ENCODE measurements at regions not wholly inside any gene's neighbourhood (a gene's known extent, or its start where the extent isn't known, plus 50 kb on each side); places are given as distances from the start of the nearest gene placed in this dataset.

- POLR2A ChIA-PET, result no interaction called here
- no peak for TF ChIP-seq BHLHE40 (IDR thresholded peaks at IDR 0.05; ENCODE audit: borderline replicate concordance)
- no peak for TF ChIP-seq ARNT (IDR thresholded peaks at IDR 0.05)
- TF ChIP-seq, protein P1, sequence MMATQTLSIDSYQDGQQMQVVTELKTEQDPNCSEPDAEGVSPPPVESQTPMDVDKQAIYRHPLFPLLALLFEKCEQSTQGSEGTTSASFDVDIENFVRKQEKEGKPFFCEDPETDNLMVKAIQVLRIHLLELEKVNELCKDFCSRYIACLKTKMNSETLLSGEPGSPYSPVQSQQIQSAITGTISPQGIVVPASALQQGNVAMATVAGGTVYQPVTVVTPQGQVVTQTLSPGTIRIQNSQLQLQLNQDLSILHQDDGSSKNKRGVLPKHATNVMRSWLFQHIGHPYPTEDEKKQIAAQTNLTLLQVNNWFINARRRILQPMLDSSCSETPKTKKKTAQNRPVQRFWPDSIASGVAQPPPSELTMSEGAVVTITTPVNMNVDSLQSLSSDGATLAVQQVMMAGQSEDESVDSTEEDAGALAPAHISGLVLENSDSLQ (IDR thresholded peaks at IDR 0.05), result no peak
- TF ChIP-seq FOXK2 (IDR thresholded peaks at IDR 0.05), result no peak
- no peak for TF ChIP-seq TARDBP (IDR thresholded peaks at IDR 0.05)
- no peak for TF ChIP-seq FOXA1 (IDR thresholded peaks at IDR 0.05)
- DNase-seq (ENCODE audit: extremely low spot score), result no peak
- CTCF ChIA-PET, result no interaction called here
Observed at GRCh38 chr13:61358599-61358998, 57.0 kb downstream of the PCDH20 start.

DNA sequence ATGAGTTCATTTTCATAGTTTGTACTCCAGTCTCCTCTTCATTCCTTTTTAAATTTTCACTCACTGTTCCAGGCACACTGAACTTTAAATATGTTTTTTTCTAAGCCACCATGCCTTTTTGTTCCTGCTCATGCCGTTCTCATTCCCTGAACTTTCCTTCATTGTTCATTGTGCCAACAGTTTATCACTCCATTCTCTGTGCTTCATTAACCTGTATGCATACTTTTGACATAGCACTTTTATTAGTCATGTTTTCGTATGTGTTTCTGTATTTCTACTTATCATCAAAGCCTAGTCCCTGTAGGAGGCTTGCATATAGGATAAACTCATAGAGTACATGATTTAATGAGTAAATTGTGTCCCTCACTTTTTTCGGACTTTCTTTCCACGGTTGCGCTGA lies 65.3 kb downstream of the PCDH20 start:
- TF ChIP-seq ELF4 (IDR thresholded peaks at IDR 0.05) (no peak), FOXK2 (IDR thresholded peaks at IDR 0.05) (no peak), NFRKB (IDR thresholded peaks at IDR 0.05) (no peak), FOXA1 (IDR thresholded peaks at IDR 0.05) (no peak), FOXM1 (IDR thresholded peaks at IDR 0.05; ENCODE audit: borderline replicate concordance) (no peak), HDGF (IDR thresholded peaks at IDR 0.05; ENCODE audit: borderline replicate concordance) (no peak), L3MBTL2 (conservative IDR thresholded peaks at IDR 0.05) (no peak), LEF1 (IDR thresholded peaks at IDR 0.05; ENCODE audit: borderline replicate concordance) (no peak), BHLHE40 (IDR thresholded peaks at IDR 0.05; ENCODE audit: borderline replicate concordance) (no peak), CTBP1 (IDR thresholded peaks at IDR 0.05; ENCODE audit: borderline replicate concordance) (no peak), TARDBP (IDR thresholded peaks at IDR 0.05) (no peak)
- TF ChIP-seq, protein P1 (IDR thresholded peaks at IDR 0.05), result no peak
- CTCF ChIA-PET, result no interaction called here
- POLR2A ChIA-PET, result no interaction called here
- no peak for DNase-seq (ENCODE audit: extremely low spot score)

DNA sequence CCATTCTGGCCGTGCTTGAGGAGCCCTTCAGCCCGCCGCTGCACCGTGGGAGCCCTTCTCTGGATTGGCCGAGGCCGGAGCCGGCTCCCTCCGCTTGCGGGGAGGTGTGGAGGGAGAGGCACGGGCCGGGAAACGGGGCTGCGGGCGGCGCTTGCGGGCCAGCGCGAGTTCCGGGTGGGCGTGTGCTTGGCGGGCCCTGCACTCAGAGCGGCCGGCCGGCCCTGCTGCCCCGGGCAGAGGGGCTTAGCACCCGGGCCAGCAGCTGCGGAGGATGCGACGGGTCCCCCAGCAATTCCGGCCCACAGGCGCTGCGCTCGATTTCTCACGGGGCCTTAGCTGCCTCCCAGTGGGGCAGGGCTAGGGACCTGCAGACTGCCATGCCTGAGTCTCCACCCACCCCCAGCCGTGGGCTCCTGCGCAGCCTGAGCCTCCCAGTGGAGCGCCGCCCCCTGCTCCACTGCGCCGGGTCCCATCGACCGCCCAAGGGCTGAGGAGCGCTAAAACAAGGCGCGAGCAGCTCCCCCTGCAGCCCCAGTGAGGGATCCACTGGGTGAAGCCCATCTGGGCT lies 76.5 kb downstream of the PCDH20 start:
- TF ChIP-seq, protein P1 (IDR thresholded peaks at IDR 0.05), result no peak
- ChIA-PET POLR2A (no interaction called here), CTCF (no interaction called here)
- no peak for DNase-seq (ENCODE audit: extremely low spot score)

GRCh38 chr13:61316647-61317046 lies 99.0 kb downstream of the PCDH20 start:
- no peak for DNase-seq (ENCODE audit: extremely low spot score)
- CTCF ChIA-PET, result no interaction called here
- POLR2A ChIA-PET, result no interaction called here
- TF ChIP-seq NFRKB (IDR thresholded peaks at IDR 0.05) (no peak), FOXA1 (IDR thresholded peaks at IDR 0.05) (no peak), FOXK2 (IDR thresholded peaks at IDR 0.05) (no peak), TARDBP (IDR thresholded peaks at IDR 0.05) (no peak), ARNT (IDR thresholded peaks at IDR 0.05) (no peak), ELF4 (IDR thresholded peaks at IDR 0.05) (no peak), L3MBTL2 (conservative IDR thresholded peaks at IDR 0.05) (no peak), ZNF384 (IDR thresholded peaks at IDR 0.05) (no peak), CTBP1 (IDR thresholded peaks at IDR 0.05; ENCODE audit: borderline replicate concordance) (no peak), BHLHE40 (IDR thresholded peaks at IDR 0.05; ENCODE audit: borderline replicate concordance) (no peak), HDGF (IDR thresholded peaks at IDR 0.05; ENCODE audit: borderline replicate concordance) (no peak), SP1 (IDR thresholded peaks at IDR 0.05) (no peak), LEF1 (IDR thresholded peaks at IDR 0.05; ENCODE audit: borderline replicate concordance) (no peak), SUZ12 (IDR thresholded peaks at IDR 0.05) (no peak)
- TF ChIP-seq, protein P1 (IDR thresholded peaks at IDR 0.05), result no peak

DNA sequence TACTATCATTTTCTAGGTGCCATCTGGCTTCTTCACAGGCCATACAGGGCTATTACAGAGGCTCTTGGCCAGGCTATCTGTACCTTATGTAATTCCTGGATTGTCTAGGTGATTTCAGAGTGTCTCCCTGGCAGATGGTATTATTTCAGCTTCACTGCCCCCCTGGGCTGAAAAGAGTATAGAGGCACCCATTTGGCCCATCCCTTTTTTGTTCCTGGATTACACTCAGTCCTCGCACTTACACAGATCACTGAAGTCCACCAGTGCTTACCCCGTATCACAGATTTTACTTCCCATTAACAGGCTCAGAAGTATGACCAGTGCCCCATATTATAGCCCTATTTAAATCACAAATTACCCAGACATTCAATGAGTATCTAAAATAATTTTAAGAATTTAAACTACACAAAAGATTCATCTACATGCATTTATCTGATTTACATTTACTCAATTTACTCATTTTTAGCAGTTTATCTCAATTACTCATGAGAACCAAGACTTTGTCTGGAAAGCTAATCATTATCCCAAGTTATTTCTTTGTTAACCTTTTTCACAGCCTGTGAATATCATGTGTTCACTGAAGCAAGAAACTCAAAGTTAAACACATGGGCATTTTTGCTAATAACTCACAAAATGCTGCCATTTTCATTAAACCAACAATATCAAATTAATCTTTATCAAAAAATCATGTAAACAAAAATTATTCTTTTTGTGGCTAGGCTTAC lies 121.0 kb downstream of the PCDH20 start:
- POLR2A ChIA-PET, result no interaction called here
- TF ChIP-seq ARNT (IDR thresholded peaks at IDR 0.05), result no peak
- no peak for TF ChIP-seq FOXM1 (IDR thresholded peaks at IDR 0.05; ENCODE audit: borderline replicate concordance)
- TF ChIP-seq SUZ12 (IDR thresholded peaks at IDR 0.05), result no peak
- no peak for TF ChIP-seq FOXK2 (IDR thresholded peaks at IDR 0.05)
- DNase-seq (ENCODE audit: extremely low spot score), result no peak
- CTCF ChIA-PET, result interaction anchor here (0.5 kb wide), 1 partner anchor 78 kb away, joined by 8 read pairs; no protein-coding TSS in a partner anchor

- no peak for TF ChIP-seq ELF4 (IDR thresholded peaks at IDR 0.05)
- TF ChIP-seq ARNT (IDR thresholded peaks at IDR 0.05), result no peak
- TF ChIP-seq, protein P1 (IDR thresholded peaks at IDR 0.05), result no peak
- no peak for TF ChIP-seq SUZ12 (IDR thresholded peaks at IDR 0.05)
- TF ChIP-seq NFRKB (IDR thresholded peaks at IDR 0.05), result no peak
- TF ChIP-seq FOXM1 (IDR thresholded peaks at IDR 0.05; ENCODE audit: borderline replicate concordance), result no peak
- no peak for TF ChIP-seq HDGF (IDR thresholded peaks at IDR 0.05; ENCODE audit: borderline replicate concordance)
- no peak for TF ChIP-seq BHLHE40 (IDR thresholded peaks at IDR 0.05; ENCODE audit: borderline replicate concordance)
- no peak for TF ChIP-seq LEF1 (IDR thresholded peaks at IDR 0.05; ENCODE audit: borderline replicate concordance)
- TF ChIP-seq SP1 (IDR thresholded peaks at IDR 0.05), result no peak
- no peak for TF ChIP-seq FOXA1 (IDR thresholded peaks at IDR 0.05)
- TF ChIP-seq ZNF384 (IDR thresholded peaks at IDR 0.05), result no peak
- no peak for TF ChIP-seq CTBP1 (IDR thresholded peaks at IDR 0.05; ENCODE audit: borderline replicate concordance)
- TF ChIP-seq L3MBTL2 (conservative IDR thresholded peaks at IDR 0.05), result no peak
- no peak for TF ChIP-seq TARDBP (IDR thresholded peaks at IDR 0.05)
- no peak for TF ChIP-seq FOXK2 (IDR thresholded peaks at IDR 0.05)
- DNase-seq (ENCODE audit: extremely low spot score), result peak; percentile 43
- CTCF ChIA-PET, result interaction anchor here (0.6 kb wide), 2 partner anchors 20 to 287 kb away, joined by 3 read pairs; no protein-coding TSS in a partner anchor
- POLR2A ChIA-PET, result no interaction called here
Observed at GRCh38 chr13:61286148-61286745, 129.4 kb downstream of the PCDH20 start.
